GM21360 (cell line): ENCODE measurements at regions not wholly inside any gene's neighbourhood (a gene's known extent, or its start where the extent isn't known, plus 50 kb on each side); places are given as distances from the start of the nearest gene placed in this dataset.
"Not testable (repeated sequence)": the region's sequence is repeated elsewhere in the genome, so short reads cannot be mapped to it uniquely, and the experiment has no call there.

ENCODE experiments used
- ATAC-seq: cut with Tn5 transposase; IDR thresholded peaks from one replicate; pipeline ENCODE4 v1.9.1; 2021; ENCODE audit warnings: mild to moderate bottlenecking, moderate library complexity; ENCODE audit not compliant: unreplicated experiment

DNA sequence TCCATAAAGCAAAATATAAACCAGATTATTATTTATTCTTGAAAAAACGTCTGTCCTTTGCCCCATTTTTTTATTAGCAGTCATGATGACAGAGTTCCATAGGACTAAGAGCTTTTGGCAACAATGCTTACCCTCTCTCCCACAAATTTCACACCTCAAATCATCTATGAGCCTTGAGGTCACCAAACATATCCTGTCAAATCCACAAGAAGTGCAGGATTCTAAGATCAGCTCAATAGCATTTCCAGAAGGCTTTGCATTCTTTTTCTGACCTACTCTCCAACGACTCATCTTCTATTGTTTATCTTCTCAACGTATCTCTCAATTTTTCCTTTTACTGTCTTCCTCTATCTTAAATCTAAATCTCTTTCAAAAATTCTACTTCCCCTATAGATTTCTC is 619.1 kb upstream of the BCHE start:
- ATAC-seq = no peak

DNA sequence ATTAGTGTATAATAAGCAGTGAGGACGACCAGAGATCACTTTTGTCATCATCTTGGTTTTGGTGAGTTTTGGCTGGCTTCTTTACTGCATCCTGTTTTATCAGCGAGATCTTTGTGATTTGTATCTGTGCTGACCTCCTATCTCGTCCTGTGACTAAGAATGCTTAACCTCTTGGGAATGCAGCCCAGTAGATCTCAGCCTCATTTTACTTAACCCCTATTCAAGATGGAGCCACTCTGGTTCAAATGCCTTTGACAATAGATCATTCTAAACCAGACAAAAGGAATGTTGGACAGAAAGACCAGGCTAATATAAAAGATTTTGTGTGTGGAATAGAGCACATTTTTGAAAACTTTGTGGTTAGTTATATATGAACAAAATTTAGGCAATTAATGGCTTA is 618.5 kb upstream of the BCHE start:
- ATAC-seq = no peak

DNA sequence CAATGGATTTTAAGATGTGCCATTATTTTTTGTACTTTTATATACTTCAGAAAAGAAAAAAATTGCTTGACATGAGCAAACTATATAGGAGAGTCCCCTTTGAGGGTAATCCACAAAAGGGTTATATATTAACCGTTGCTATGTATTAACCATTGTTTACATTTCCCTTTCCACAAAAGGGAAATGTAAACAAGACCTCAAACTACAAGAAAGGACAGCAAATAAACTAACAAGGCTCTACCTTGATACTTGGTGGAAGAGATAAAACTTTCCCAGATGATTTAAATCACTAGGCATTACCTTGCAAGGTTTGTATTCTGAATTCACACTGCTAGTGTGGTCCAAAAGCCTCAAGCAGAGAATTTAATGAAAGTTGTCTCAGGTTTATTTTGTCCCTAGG is 616.3 kb upstream of the BCHE start:
- no peak for ATAC-seq

DNA sequence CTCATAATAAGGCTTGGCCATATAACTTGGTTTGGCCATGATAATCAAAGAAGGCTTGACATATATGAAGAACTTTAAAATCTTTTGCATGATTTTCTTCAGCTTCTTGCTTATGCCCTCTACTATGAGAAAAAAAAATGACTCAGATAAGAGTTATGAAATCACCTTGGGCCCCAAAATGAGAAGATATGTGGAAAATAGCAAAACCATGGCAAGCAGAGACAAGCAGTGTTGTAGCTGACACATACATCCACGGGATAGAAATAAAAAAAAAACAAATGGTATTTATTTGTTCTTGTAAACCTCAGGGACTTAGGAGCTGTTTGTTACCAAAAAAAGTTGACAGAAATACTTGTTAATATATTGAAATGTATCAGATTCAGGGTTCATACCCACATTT is 614.8 kb upstream of the BCHE start:
- no peak for ATAC-seq

DNA sequence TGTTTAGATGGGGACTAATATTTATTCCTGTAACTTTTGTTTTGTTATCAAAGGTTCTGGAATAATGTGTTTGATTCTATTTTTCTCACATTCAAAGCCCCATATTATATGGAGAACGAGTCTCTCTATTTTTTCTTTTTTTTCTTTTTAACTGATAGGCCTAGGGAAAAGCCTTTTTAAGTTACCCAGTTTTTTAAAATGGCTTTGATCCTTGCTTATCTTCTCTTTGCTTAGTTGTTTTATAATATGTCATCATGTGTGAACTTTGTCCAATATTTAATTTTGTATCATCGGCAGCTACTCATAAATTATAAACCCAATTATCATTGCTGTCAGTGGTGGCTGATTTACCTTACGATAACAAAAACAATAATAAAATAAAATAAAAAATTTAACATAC is 610.3 kb upstream of the BCHE start:
- ATAC-seq = no peak

DNA sequence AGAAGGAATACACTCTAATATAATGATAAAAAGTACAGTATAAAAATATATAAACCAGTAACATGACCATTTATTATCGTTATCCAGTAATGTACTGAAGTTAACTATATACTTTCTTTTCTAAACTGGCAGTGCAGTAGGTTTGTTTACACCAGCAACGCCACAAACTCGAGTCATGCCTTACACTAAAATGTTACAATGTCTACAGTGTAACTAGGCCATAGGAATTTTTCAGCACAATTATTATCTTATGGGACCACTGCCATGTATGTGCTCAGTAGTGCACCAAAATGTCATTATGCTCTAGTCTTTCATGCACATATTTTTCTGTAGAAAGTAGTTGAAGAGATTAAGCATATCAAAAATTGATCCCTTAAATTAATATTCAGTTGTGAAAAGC is 609.8 kb upstream of the BCHE start:
- ATAC-seq = no peak

DNA sequence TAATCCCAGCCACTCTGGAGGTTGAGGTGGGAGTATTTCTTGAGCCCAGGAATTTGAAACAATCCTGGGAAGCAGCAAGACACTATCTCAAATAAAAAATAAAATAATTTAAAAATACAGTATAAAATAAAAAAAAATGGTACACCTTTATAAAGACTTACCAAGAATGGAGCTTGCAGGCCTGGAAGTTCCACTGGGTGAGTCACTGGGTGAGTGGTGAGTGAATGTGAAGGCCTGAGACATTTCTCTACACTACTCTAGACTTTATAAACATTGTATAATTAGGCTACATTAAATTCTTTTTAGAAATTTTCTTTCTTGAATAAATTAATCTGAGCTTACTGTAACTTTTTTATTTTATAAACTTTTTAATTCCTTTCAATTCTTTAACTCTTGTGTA is 609.1 kb upstream of the BCHE start:
- ATAC-seq = no peak

DNA sequence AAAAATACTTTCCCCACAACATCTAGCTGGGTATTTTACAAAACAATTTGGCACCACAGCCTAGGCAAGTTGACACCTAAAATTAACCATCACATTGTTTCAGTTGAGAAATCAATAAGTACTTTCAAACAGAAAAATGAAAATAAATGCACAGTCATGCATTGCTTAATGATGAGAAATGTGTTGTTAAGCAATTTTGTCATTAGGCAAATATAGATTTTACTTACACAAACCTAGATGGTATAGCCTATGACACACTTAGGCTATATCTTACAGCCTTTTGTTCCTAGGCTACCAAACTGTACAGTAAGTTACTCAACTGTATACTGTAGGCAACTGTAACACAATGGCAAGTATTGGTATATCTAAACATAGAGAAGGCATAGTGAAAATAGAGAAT is 608.6 kb upstream of the BCHE start:
- ATAC-seq = no peak

DNA sequence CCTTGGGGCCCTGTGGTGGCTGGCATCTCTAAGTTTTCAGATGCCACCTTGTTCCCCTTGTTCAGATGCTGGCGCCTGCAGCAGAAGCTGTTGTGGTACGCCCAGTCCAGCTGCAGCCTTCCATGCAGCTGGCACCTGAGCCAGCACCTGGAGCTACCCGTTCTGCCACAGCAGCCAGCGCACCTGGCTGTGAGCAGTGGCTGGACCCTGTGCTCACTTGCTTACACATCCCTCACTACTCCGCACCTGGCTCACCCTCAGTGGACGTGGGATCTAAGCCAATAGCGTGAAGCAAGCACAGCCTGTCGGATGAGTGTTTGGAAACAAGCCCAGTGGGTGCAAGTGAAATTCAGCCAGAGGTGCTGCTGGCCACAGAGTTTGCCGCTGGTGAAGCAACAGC is 607.5 kb upstream of the BCHE start:
- ATAC-seq = no peak

DNA sequence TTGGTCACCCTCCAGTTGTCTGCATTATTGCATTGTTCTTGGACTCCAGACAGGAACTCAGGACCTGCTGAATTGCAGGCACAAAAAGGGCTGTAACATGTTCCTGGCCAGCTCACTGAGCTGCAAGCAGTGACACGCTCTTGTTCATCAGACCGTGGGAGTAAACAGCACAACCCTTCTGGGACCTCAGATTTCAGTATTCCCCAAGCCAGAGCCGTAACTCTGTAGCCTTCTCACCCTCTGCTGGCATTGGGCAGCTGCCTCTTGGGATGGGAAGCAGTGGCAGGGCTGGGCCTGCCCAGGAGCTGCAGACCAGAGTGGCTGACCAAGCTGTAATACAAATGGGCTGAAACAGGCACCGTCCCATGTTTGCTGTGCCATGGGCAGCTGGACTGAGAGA is 607.1 kb upstream of the BCHE start:
- no peak for ATAC-seq

DNA sequence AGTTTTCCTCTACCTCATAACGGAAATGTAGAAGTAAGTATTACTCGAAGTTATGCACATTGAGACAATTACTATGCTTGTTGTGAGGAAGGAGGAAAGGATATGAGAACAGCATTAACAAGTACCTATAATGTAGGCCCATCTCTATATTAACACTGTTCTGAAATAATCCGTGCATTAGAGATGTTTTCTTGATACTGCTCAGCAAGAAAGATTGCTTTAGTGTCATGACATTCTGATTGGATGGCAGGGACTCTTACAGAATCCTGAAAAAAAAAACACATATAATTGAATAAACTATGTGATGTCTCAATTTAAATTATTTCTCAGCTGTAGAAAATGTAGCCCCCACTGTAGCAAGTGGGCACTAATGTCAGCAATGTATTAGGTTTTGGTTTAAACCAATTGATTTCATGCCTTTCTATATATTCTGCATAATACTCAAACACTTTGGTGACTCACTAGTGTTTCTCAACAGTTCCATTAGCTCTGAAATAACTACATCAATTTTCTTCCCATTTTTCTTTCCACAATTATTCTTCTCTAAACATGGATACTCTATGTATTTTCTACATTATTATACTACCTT is 598.3 kb upstream of the BCHE start:
- ATAC-seq = no peak

DNA sequence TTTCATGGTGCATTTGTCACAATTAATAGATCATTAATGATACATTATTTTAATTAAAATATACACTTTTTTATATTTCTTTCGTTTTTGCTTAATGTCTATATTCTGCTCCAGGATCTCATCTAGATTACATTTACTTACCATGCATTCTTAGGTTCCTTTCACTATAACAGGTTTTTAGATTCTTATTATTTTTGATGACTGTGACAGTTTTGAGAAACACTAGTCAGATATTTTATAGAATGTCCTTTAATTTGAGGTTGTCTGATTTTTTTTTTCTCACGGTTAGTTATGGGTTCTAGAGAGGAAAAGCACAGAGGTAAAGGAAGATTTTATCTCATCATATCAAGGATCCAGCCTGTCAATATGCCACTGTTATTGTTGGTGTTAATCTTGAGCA is 595.8 kb upstream of the BCHE start:
- ATAC-seq = no peak

DNA sequence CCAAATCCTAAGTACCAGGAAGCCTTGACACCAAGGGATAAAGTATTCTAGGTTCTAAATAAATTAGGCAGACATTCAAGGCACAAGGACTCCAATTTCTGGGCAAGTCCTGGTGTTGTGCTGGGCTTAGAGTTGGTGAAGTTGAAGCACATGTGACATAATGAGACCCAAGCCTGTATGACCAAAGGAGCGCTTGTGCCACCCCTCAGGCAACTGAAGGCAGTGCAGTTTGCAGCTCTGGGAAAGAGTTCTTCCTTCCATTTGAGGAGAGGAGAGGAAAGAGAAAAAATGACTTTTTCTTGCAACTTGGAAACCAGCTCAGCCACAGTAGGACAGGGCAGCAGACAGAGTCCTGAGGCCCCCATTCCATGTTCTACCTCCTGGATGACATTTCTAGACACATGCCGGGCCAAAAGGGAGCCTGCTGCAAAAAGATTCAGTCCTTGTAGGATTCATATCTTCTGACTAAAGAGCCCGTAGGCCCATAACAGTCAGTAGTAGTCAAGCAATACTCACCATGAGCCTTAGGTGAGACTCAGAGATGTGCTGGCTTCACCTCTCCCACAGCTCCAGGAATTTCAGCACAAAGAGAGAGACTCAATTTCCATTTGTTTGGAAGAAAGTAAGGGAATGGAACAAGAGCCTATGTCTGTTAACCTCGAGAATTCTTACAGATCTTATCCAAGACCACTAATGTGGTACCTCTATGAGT is 588.8 kb upstream of the BCHE start:
- ATAC-seq = no peak

DNA sequence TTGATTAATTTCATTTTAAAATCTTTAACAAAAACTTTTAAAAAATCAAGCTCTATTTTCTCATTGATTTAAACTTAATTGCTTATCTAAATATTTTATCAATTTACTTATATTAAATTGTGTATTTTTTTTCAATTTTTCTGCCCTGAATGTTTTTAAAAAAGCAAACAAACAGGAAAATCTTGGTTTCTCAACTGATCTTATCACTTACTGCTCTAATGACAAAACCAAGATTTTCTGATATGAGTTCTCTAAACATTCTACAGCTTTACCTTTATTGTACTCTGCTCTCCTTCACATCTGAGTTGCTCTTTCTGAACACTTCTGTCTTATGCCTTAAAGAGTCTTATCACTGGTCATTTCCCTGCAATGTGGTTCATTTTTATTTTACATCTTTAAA is 587.8 kb upstream of the BCHE start:
- ATAC-seq = no peak

DNA sequence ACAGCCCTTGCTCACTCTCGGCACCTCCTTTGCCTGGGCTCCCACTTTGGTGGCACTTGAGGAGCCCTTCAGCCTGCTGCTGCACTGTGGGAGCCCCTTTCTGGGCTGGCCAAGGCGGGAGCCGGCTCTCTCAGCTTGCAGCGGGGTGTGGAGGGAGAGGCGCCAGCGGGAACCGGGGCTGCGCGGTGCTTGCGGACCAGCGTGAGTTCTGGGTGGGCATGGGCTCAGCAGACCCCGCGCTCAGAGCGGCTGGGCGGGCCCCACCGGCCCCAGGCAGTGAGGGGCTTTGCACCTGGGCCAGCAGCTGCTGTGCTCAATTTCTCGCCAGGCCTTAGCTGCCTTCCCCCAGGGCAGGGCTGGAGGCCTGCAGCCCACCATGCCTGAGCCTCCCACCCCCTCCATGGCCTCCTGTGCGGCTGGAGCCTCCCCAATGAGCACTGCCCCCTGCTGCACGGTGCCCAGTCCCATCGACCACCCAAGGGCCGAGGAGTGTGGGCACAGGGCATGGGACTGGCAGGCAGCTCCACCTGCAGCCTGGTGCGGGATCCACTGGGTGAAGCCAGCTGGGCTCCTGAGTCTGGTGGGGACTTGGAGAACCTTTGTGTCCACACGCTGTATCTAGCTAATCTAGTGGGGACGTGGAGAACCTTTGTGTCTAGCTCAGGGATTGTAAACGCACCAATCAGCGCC is 586.7 kb upstream of the BCHE start:
- ATAC-seq = not testable (repeated sequence)

DNA sequence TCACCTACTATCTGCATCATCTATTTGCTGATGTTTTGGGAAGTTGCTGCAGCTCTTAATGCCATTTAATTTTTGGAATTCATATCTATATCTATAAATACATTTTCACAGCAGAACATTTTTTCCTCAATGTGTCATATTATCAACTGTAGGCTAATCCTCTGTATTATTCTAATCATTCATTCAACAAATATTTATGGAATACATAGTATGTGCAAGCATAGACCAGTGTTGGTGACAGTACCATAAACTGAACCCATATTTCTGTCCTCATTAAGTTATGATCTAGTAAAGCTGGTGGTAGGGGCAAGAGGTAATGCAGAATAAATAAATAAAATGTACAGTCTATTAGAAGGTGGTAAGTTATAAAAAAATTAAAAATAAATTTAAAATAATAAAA is 585.3 kb upstream of the BCHE start:
- no peak for ATAC-seq

DNA sequence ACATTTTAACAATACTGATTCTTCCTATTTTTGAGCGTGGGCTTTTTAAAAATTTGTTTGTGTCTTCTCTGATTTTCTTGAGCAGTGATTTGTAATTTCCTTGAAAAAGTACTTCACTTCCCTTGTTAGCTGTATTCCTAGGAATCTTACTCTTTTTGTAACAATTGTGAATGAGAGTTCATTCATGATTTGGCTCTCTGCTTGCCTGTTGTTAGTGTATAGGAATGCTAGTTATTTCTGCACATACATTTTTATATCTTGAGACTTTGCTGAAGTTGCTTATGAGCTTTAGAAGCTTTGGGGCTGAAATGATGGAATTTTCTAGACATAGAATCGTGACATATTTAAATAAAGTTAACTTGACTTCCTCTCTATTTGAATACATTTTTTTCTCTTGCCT is 582.8 kb upstream of the BCHE start:
- no peak for ATAC-seq

DNA sequence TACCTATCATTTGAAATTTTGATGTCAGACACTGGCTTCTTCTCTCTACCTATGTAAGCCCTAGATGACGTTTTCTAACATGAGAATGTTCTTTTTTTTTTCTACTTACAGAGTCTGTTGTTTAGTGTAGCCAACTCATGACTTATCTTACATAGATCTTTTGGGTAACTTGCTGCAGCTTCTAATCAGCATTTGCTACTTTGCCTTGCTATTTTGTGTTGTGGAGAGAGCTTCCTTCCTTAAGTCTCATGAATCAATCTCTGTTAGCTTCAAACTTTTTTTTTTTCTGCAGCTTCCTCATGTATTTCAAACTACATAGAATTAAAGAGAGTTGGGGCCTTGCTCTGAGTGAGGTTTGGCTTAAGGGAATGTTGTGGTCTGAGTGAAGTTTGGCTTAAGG is 568.7 kb upstream of the BCHE start:
- no peak for ATAC-seq

DNA sequence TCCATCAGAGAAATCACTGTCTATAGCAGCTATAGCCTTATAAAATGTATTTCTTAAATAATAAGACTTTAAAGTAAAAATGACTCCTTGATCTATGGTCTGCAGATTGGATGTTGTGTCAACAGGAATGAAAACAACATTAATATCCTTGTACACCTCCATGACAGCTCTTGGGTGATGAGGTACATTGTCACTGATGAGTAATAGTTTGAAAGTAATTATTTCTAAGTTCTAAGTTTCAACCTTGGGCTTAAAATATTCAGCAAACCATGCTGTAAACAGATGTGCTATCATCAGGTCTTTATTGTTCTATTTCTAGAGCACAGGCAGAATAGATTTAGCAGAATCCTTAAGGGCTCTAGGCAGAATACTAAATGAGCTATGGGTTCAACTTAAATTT is 568.2 kb upstream of the BCHE start:
- ATAC-seq = no peak

DNA sequence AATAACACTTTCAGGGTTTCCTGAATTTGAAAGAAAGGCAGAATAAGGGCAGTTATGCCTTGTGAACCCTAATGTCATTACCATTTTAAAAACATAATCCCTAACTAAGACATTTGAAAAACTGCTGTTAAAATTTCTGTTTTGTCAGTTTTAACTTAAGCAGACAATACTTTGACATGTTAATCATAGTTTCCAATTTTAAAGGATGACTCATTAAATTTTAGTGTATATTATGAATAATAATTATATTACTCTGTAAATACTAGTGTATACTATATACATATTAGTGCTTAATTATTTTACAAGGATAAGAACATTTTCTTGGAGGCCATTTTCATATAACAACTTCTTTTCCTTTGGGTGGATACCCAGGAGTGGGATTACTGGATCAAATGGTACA is 553.1 kb upstream of the BCHE start:
- ATAC-seq = no peak

DNA sequence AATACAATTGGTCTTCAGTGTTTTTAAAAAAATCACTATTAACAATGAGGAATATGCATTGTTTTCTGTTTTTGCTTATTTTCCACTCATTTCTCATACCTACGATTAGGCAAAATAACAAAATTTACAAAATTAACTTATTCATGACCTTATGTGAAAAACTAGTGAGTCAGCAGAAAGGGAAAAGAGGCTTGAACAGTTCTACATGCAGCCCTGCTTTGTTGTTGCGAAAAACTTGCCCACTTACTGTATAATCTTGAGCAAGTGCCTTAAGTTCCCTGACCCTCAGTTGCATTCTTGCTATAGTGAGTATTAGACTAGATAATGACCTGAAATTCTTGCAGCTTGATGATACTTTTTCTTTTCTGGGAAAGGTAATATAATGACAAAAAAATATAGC is 551.1 kb upstream of the BCHE start:
- no peak for ATAC-seq

DNA sequence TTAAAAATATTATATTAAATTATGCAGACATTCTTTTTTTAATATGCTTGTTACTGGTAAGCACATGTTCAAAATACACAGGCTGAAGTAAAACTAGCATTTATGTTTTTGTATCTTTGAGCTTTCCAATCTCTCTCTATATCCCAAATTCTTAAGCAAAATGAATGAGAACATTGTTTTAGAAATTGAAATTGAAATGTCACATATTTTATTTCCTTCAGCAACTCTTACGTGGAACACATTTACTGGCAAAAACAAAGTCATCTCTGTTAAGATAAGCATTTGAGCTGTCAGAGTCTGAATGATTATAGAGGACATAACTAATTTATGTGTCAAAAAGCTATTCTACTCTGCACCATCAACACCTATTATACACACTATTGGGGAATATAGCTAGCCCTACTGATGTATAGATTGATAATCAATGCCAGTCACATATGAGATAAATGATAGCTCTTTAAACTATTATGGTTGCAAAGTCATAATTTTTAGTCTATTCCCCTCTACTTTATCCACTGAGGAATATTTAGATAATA is 535.4 kb upstream of the BCHE start:
- ATAC-seq = no peak
